RWPE2 (cell line): ENCODE measurements at regions not wholly inside any gene's neighbourhood (a gene's known extent, or its start where the extent isn't known, plus 50 kb on each side); places are given as distances from the start of the nearest gene placed in this dataset.

Experiments used
- ATAC-seq: fragments of 200-7000 bp; cut with Tn5 transposase; 3 replicates; pipeline ENCODE4 v1.9.1; 2021; ENCODE audit warnings: low read depth
- DNase-seq: peaks from one replicate; pipeline ENCODE4 v3.0.0-alpha.2; 2020; ENCODE audit warnings: low spot score
- H3K27ac ChIP-seq: fragments of 450-650 bp; 2 replicates; pipeline ENCODE4 v1.5.1; 2017; ENCODE audit warnings: mild to moderate bottlenecking; ENCODE audit not compliant: poor library complexity, severe bottlenecking
- H3K27me3 ChIP-seq: fragments of 250-450 bp; sonication (Bioruptor Pico); 2 replicates; pipeline ENCODE4 v1.5.1; 2021; ENCODE audit warnings: mild to moderate bottlenecking, moderate library complexity; ENCODE audit not compliant: insufficient read depth, poor library complexity, severe bottlenecking
- H3K36me3 ChIP-seq: fragments of 250-450 bp; sonication (Bioruptor Pico); 2 replicates; pipeline ENCODE4 v1.5.1; 2020; ENCODE audit warnings: low read depth, mild to moderate bottlenecking, moderate library complexity
- H3K4me1 ChIP-seq: fragments of 250-450 bp; sonication (Bioruptor Pico); 2 replicates; pipeline ENCODE4 v1.5.1; 2021; ENCODE audit warnings: mild to moderate bottlenecking, moderate library complexity; ENCODE audit not compliant: insufficient read depth, poor library complexity, severe bottlenecking
- H3K4me3 ChIP-seq: fragments of 250-450 bp; sonication (Bioruptor Pico); 2 replicates; pipeline ENCODE4 v1.5.1; 2021; ENCODE audit warnings: mild to moderate bottlenecking, moderate library complexity; ENCODE audit not compliant: severe bottlenecking
- H3K9me3 ChIP-seq: fragments of 250-450 bp; sonication (Bioruptor Pico); 2 replicates; pipeline ENCODE4 v1.5.1; 2021; ENCODE audit warnings: mild to moderate bottlenecking, moderate library complexity; ENCODE audit not compliant: severe bottlenecking
- TF ChIP-seq, protein P1 (sequence below): fragments of 450-650 bp; IDR thresholded peaks from one replicate; pipeline ENCODE4 v1.5.1; 2017; ENCODE audit warnings: mild to moderate bottlenecking, moderate library complexity; ENCODE audit not compliant: poor library complexity, severe bottlenecking

DNA sequence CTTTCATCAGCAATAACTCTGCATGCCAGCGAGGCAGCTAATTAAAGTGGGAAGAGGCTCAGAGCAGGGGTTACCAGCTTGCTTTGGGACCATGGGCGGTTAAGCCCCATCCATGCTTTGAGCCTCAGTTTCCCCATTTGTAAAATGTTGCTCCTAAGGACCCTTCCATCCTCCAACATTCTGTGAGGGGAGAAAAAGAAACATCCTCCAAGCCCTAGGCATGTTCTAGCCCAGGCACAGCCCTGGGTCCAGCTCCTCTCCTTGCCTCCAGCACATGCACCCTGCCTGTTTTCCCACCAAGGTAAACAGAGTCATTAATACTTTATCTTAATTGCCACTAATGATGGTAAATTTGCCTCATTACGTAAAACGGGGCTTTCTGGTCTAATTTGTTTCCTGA, 113.3 kb upstream of the MYCN start:
- DNase-seq = no peak
- TF ChIP-seq, protein P1, sequence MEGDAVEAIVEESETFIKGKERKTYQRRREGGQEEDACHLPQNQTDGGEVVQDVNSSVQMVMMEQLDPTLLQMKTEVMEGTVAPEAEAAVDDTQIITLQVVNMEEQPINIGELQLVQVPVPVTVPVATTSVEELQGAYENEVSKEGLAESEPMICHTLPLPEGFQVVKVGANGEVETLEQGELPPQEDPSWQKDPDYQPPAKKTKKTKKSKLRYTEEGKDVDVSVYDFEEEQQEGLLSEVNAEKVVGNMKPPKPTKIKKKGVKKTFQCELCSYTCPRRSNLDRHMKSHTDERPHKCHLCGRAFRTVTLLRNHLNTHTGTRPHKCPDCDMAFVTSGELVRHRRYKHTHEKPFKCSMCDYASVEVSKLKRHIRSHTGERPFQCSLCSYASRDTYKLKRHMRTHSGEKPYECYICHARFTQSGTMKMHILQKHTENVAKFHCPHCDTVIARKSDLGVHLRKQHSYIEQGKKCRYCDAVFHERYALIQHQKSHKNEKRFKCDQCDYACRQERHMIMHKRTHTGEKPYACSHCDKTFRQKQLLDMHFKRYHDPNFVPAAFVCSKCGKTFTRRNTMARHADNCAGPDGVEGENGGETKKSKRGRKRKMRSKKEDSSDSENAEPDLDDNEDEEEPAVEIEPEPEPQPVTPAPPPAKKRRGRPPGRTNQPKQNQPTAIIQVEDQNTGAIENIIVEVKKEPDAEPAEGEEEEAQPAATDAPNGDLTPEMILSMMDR = no peak
- Histone ChIP-seq H3K4me3 (no peak overlapping the region), H3K36me3 (no peaks in the 10 kb centered on the region), H3K9me3 (no peaks in the 10 kb centered on the region), H3K27ac (no peak overlapping the region), H3K4me1 (no peaks in the 10 kb centered on the region), H3K27me3 (no peaks in the 10 kb centered on the region)
- ATAC-seq = no peak

DNA sequence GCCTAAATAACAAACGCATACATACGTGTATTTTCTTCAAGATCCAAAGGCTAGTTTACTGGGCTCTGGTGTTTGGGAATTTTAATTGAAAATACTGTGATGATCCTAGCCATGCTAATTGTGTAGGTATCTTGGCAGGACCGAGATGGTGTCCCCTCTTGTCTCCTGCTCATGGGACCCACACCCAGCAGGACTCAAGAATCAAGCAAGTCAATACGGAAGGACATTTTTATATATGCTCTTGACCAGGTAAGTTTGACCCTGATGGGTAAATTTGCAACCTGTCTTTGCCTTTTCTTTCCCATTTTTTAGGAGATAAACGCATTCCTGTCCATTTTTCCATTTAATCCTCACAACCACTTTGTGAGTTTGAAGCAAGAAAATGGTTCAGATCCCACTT, 111.8 kb upstream of the MYCN start:
- no peak for DNase-seq
- no peaks in the 10 kb centered on the region for H3K36me3 ChIP-seq
- no peaks in the 10 kb centered on the region for H3K9me3 ChIP-seq
- no peaks in the 10 kb centered on the region for H3K4me1 ChIP-seq
- no peaks in the 10 kb centered on the region for H3K27me3 ChIP-seq
- no peak overlapping the region for H3K4me3 ChIP-seq
- TF ChIP-seq, protein P1 = no peak
- no peak overlapping the region for H3K27ac ChIP-seq
- no peak for ATAC-seq

DNA sequence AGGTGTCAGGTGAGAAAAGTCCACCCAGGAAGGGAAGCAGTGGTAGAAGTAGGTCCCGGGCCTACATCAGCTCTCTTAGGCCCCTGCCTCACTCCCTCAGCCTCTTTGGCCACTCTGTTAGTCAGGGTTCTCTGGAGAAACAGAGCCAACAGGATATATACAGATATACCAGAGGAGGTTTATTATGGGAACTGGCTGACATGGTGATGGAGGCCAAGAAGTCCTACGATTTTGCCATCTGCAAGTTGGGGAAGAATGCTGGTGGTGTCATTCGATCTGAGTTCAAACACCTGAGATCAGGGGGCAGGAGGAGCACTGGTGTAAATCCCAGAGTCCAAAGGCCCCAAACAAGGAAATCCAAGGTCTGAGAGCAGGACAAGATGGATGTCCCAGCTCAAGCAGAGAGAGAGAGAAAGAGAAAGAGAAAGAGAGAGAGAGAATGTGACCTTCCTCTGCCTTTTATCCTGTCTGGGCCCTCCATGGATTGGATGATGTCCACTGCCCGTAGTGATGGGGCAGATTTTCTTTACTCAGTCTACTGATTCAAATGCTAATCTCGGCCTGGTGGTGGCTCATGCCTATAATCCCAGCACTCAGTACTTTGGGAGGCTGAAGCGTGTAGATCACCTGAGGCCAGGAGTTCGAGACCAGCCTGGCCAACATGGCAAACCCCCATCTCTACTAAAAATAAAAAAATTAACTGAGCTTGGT, 111.1 kb upstream of the MYCN start:
- no peaks in the 10 kb centered on the region for H3K9me3 ChIP-seq
- no peak for ATAC-seq

GRCh38 chr2:15829985-15830384, 110.4 kb upstream of the MYCN start:
- H3K27me3 ChIP-seq = no peaks in the 10 kb centered on the region
- ATAC-seq = no peak

More for the DNA sequence above, 111.1 kb upstream of the MYCN start:
- H3K36me3 ChIP-seq = no peaks in the 10 kb centered on the region
- H3K27ac ChIP-seq = no peak overlapping the region
- DNase-seq = no peak
- no peaks in the 10 kb centered on the region for H3K4me1 ChIP-seq
- TF ChIP-seq, protein P1 = no peak
- no peak overlapping the region for H3K4me3 ChIP-seq
- no peaks in the 10 kb centered on the region for H3K27me3 ChIP-seq

More at GRCh38 chr2:15829985-15830384, 110.4 kb upstream of the MYCN start:
- Histone ChIP-seq H3K4me1 (no peaks in the 10 kb centered on the region), H3K9me3 (no peaks in the 10 kb centered on the region), H3K27ac (no peak overlapping the region), H3K4me3 (no peak overlapping the region), H3K36me3 (no peaks in the 10 kb centered on the region)
- DNase-seq = no peak
- TF ChIP-seq, protein P1 = no peak
